Uterus (tissue), 2 donors: ENCODE measurements at regions not wholly inside any gene's neighbourhood (a gene's known extent, or its start where the extent isn't known, plus 50 kb on each side); places are given as distances from the start of the nearest gene placed in this dataset.

Source experiments
- CTCF ChIP-seq, 4 experiments: fragments of 200-600 bp in 2 of 4; fragments of 450-650 bp in 2 of 4; sonication (generic) in 2 of 4; IDR thresholded peaks; one replicate each; pipeline ENCODE4 v1.5.1; 2016 to 2019; ENCODE audit warnings: antibody characterized with exemption in 4 of 4, mild to moderate bottlenecking in 2 of 4, moderate library complexity in 1 of 4
- POLR2A ChIP-seq, 2 donors: fragments of 450-650 bp; IDR thresholded peaks; one replicate each; pipeline ENCODE4 v1.6.1; 2016; ENCODE audit warnings: antibody characterized with exemption in 2 of 2, mild to moderate bottlenecking in 1 of 2, moderate library complexity in 1 of 2

- TF ChIP-seq CTCF (IDR thresholded peaks at IDR 0.05) = no peak
- no peak for TF ChIP-seq POLR2A (IDR thresholded peaks at IDR 0.05)
Observed at GRCh38 chr19:30923096-30923495, 426.1 kb downstream of the TSHZ3 start.
